ENCODE measurements at regions not wholly inside any gene's neighbourhood (a gene's known extent, or its start where the extent isn't known, plus 50 kb on each side); places are given as distances from the start of the nearest gene placed in this dataset.
"Not testable (repeated sequence)": the region's sequence is repeated elsewhere in the genome, so short reads cannot be mapped to it uniquely, and the experiment has no call there.

- DNase-seq, result no peak
Observed at GRCh38 chr1:4452701-4453100, 201.7 kb upstream of the AJAP1 start.

GRCh38 chr1:4460052-4460451 lies 194.4 kb upstream of the AJAP1 start:
- no peak for DNase-seq

GRCh38 chr1:4460651-4461050 lies 193.8 kb upstream of the AJAP1 start:
- DNase-seq, result no peak

GRCh38 chr1:4461726-4462290 lies 192.6 kb upstream of the AJAP1 start:
- no peak for DNase-seq

GRCh38 chr1:4462831-4463484 lies 191.5 kb upstream of the AJAP1 start:
- no peak for DNase-seq

GRCh38 chr1:4463631-4464030 lies 190.8 kb upstream of the AJAP1 start:
- DNase-seq, result no peak

GRCh38 chr1:4464478-4464877 lies 189.9 kb upstream of the AJAP1 start:
- no peak for DNase-seq

GRCh38 chr1:4467241-4467640 lies 187.2 kb upstream of the AJAP1 start:
- no peak for DNase-seq

GRCh38 chr1:4468386-4468785 lies 186.0 kb upstream of the AJAP1 start:
- DNase-seq, result no peak

GRCh38 chr1:4468804-4469514 lies 185.4 kb upstream of the AJAP1 start:
- DNase-seq, result no peak

- DNase-seq, result no peak
Observed at GRCh38 chr1:4476394-4476793, 178.0 kb upstream of the AJAP1 start.

- DNase-seq, result no peak
Observed at GRCh38 chr1:4481451-4481850, 173.0 kb upstream of the AJAP1 start.

GRCh38 chr1:4482526-4482925 lies 171.9 kb upstream of the AJAP1 start:
- no peak for DNase-seq

GRCh38 chr1:4483021-4483625 lies 171.3 kb upstream of the AJAP1 start:
- no peak for DNase-seq

GRCh38 chr1:4485398-4485797 lies 169.0 kb upstream of the AJAP1 start:
- no peak for DNase-seq

GRCh38 chr1:4485878-4486277 lies 168.5 kb upstream of the AJAP1 start:
- DNase-seq, result no peak

GRCh38 chr1:4486408-4487120 lies 167.8 kb upstream of the AJAP1 start:
- DNase-seq, result no peak

- DNase-seq, result no peak
Observed at GRCh38 chr1:4488018-4488417, 166.4 kb upstream of the AJAP1 start.

GRCh38 chr1:4489486-4489885 lies 164.9 kb upstream of the AJAP1 start:
- no peak for DNase-seq

GRCh38 chr1:4489992-4490391 lies 164.4 kb upstream of the AJAP1 start:
- not testable (repeated sequence) for DNase-seq

GRCh38 chr1:4494027-4494426 lies 160.4 kb upstream of the AJAP1 start:
- no peak for DNase-seq

GRCh38 chr1:4494558-4494957 lies 159.9 kb upstream of the AJAP1 start:
- no peak for DNase-seq

GRCh38 chr1:4495809-4496208 lies 158.6 kb upstream of the AJAP1 start:
- DNase-seq, result no peak
